Thyroid gland (tissue), 4 donors: ENCODE measurements at regions not wholly inside any gene's neighbourhood (a gene's known extent, or its start where the extent isn't known, plus 50 kb on each side); places are given as distances from the start of the nearest gene placed in this dataset.

Source experiments
- CTCF ChIP-seq, 6 experiments: fragments of 200-600 bp in 3 of 6; fragments of 450-650 bp in 3 of 6; sonication (generic) in 3 of 6; IDR thresholded peaks; one replicate each; pipeline ENCODE4 v1.5.1; 2016 to 2019; ENCODE audit warnings: antibody characterized with exemption in 6 of 6, mild to moderate bottlenecking in 2 of 6, inconsistent platforms in 1 of 6, moderate library complexity in 1 of 6
- POLR2A ChIP-seq, 2 donors: fragments of 450-650 bp; IDR thresholded peaks; one replicate each; pipeline ENCODE4 v1.6.1; 2017; ENCODE audit warnings: antibody characterized with exemption in 2 of 2, mild to moderate bottlenecking in 2 of 2, moderate library complexity in 1 of 2

DNA sequence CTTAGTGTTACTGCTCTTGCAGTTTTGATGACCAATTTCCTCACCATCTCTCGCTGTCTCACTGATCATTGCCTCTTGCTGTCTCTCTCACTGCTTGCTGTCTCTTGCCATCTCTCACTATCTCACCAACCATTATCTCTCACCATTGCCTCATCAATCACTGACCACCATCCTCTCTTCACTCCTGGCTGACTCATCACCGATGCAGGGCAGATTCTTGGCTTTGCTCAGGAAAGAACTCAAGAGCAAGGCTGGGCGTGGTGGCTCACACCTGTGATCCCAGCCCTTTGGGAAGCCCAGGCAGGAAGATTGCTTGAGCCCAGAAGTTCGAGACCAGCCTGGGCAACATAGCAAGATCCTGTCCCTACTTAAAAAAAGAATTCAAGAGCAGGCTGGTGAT is 66.3 kb upstream of the SYN3 start:
- no peak for TF ChIP-seq CTCF (IDR thresholded peaks at IDR 0.05)
- TF ChIP-seq POLR2A (IDR thresholded peaks at IDR 0.05) = no peak
